ENCODE measurements at regions not wholly inside any gene's neighbourhood (a gene's known extent, or its start where the extent isn't known, plus 50 kb on each side); places are given as distances from the start of the nearest gene placed in this dataset.

- TF ChIP-seq CTCF (conservative IDR thresholded peaks at IDR 0.05; ENCODE audit: low read depth, low read length): no peak
- no peak for TF ChIP-seq EZH2 (IDR thresholded peaks at IDR 0.05; ENCODE audit: borderline replicate concordance, low read depth, low read length, poor library complexity, severe bottlenecking)
These were observed 217.4 kb downstream of the DIPK2A start for GRCh38 chr3:144189044-144189443.

Data from A673 (cell line).